ENCODE measurements at regions not wholly inside any gene's neighbourhood (a gene's known extent, or its start where the extent isn't known, plus 50 kb on each side); places are given as distances from the start of the nearest gene placed in this dataset.

DNA sequence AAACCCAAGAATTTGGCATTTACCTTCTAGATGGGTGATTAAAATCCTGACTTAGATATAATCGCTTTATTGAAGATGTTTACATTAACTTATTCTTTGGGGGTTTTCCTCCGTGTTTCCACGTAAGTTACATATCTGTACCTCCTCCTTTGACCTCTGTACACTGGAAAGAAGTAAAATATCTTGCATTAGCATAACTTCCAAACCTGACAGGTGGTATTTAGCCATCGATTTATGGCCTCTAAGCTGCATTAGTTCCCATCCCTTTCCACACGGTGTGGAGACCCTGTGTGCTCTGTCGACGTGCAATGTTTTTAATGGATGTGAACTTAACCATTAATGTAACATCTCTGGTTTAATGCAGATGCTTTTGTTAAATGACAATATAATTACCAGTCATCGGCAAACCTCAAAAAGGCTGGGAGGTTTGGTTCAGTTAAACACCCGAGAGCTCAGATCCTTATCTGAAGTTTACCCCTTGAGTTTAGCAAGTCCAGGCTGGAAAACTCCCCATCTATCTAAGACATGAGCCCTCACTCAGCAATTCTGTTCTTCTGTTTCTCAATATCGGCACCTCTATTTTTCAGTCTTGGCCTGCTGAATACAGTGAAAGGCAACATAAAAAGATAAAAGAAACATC is 295.2 kb downstream of the GATA3 start:
- no peak for ATAC-seq (ENCODE audit: low read depth in 2 of 2)
- H3K9me3 Mint-ChIP-seq, result peaks cover 0 to 4% (median 0%) of the 10 kb centered on the region in 7 donors
- DNase-seq, result no peak
- Histone ChIP-seq H3K4me3 (ENCODE audit: low read depth, low read length) (peak overlapping the region; percentile 8), H3K4me1 (ENCODE audit: control insufficient read depth, insufficient read depth, low read length, poor library complexity, severe bottlenecking) (no peaks in the 10 kb centered on the region), H3K27ac (ENCODE audit: insufficient read depth, low read length, poor library complexity, severe bottlenecking) (no peak overlapping the region), H3K27me3 (ENCODE audit: control insufficient read depth, insufficient read depth, low read length) (no peaks in the 10 kb centered on the region), H3K9me3 (ENCODE audit: control insufficient read depth in 2 of 2, low read length in 2 of 2) (no peaks in the 10 kb centered on the region), H3K36me3 (ENCODE audit: control insufficient read depth, insufficient read depth, low read length) (no peaks in the 10 kb centered on the region)
- H3K36me3 Mint-ChIP-seq, result peaks cover 3% of the 10 kb centered on the region
- peaks cover 4% of the 10 kb centered on the region for H3K27me3 Mint-ChIP-seq
- peaks cover 0 to 7% (median 2%) of the 10 kb centered on the region in 4 donors for H3K4me1 Mint-ChIP-seq
- no peak overlapping the region for H3K27ac Mint-ChIP-seq
- H3K4me3 Mint-ChIP-seq, result peak overlapping the region in 2 of 4 donors; percentile 45 to 63

- H3K27ac Mint-ChIP-seq, result no peak overlapping the region
- H3K4me1 Mint-ChIP-seq, result peaks cover 0 to 7% (median 2%) of the 10 kb centered on the region in 4 donors
- no peaks in the 10 kb centered on the region for H3K4me1 ChIP-seq (ENCODE audit: control insufficient read depth, insufficient read depth, low read length, poor library complexity, severe bottlenecking)
- ATAC-seq (ENCODE audit: low read depth in 2 of 2), result no peak
- H3K9me3 Mint-ChIP-seq, result peaks cover 0 to 4% (median 0%) of the 10 kb centered on the region in 7 donors
- H3K27me3 ChIP-seq (ENCODE audit: control insufficient read depth, insufficient read depth, low read length), result no peaks in the 10 kb centered on the region
- no peak overlapping the region for H3K4me3 Mint-ChIP-seq
- peaks cover 3% of the 10 kb centered on the region for H3K36me3 Mint-ChIP-seq
- DNase-seq, result peak in 1 of 3 donors; percentile 31
- H3K27ac ChIP-seq (ENCODE audit: insufficient read depth, low read length, poor library complexity, severe bottlenecking), result no peak overlapping the region
- no peaks in the 10 kb centered on the region for H3K36me3 ChIP-seq (ENCODE audit: control insufficient read depth, insufficient read depth, low read length)
- H3K27me3 Mint-ChIP-seq, result peaks cover 8% of the 10 kb centered on the region
- no peak overlapping the region for H3K4me3 ChIP-seq (ENCODE audit: low read depth, low read length)
- no peaks in the 10 kb centered on the region for H3K9me3 ChIP-seq (ENCODE audit: control insufficient read depth in 2 of 2, low read length in 2 of 2)
Measured at GRCh38 chr10:8350250-8350967, 295.9 kb downstream of the GATA3 start.

DNA sequence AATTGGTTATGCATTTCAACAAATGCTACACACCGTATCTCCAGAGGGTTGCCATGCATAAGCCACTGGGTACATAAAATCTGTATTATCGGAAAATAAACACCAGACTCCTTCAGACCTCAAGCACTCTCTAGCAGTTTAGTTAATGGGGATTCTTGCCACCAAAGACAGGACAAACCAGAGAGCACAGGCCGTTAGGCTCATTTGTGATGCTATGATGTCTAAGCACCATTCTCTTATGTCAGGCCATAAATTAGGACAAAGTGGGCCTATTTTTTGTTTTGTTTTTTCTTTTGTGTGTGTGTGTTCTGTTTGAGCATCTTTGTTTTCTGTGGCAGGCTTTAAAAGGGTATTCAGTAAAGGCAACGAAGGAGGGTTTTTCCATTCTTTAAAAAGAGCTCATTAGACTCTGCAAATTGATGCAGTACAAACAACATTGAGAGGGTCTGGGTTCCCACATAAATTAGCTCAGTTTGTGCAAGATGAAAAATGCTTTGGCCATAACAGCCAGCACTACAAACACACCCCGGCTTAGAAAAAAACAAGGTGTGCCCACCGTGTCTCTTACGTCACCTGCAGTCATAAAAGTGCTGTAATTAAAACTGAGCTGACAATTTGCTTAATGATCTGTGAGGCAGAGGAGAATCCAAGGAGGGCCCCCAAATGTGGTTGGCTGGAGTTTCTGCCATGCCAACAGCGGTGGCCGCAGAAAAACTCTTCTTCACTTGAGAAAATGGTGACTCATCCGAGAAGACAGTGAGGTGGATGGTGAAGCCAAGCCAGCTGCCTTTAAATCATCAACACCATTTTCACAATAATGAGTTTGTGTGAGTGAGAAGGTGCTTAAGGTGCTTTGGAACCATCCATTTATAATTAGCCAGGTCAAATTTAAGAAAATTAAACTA is 297.9 kb downstream of the GATA3 start:
- Mint-ChIP-seq H3K27ac (no peak overlapping the region), H3K27me3 (peaks cover 4% of the 10 kb centered on the region), H3K4me1 (peaks cover 0 to 7% (median 2%) of the 10 kb centered on the region in 4 donors), H3K9me3 (peaks cover 0 to 6% (median 0%) of the 10 kb centered on the region in 7 donors), H3K36me3 (no peaks in the 10 kb centered on the region), H3K4me3 (no peak overlapping the region)
- no peaks in the 10 kb centered on the region for H3K4me1 ChIP-seq (ENCODE audit: control insufficient read depth, insufficient read depth, low read length, poor library complexity, severe bottlenecking)
- no peak overlapping the region for H3K4me3 ChIP-seq (ENCODE audit: low read depth, low read length)
- H3K27ac ChIP-seq (ENCODE audit: insufficient read depth, low read length, poor library complexity, severe bottlenecking), result no peak overlapping the region
- no peaks in the 10 kb centered on the region for H3K27me3 ChIP-seq (ENCODE audit: control insufficient read depth, insufficient read depth, low read length)
- no peaks in the 10 kb centered on the region for H3K36me3 ChIP-seq (ENCODE audit: control insufficient read depth, insufficient read depth, low read length)
- no peaks in the 10 kb centered on the region for H3K9me3 ChIP-seq (ENCODE audit: control insufficient read depth in 2 of 2, low read length in 2 of 2)
- ATAC-seq (ENCODE audit: low read depth in 2 of 2) (no peak), DNase-seq (no peak)

GRCh38 chr10:8356283-8356682 is 301.8 kb downstream of the GATA3 start:
- no peak overlapping the region for H3K27ac Mint-ChIP-seq
- Histone ChIP-seq H3K27ac (ENCODE audit: insufficient read depth, low read length, poor library complexity, severe bottlenecking) (no peak overlapping the region), H3K4me1 (ENCODE audit: control insufficient read depth, insufficient read depth, low read length, poor library complexity, severe bottlenecking) (no peaks in the 10 kb centered on the region), H3K4me3 (ENCODE audit: low read depth, low read length) (no peak overlapping the region), H3K9me3 (ENCODE audit: control insufficient read depth in 2 of 2, low read length in 2 of 2) (no peaks in the 10 kb centered on the region), H3K27me3 (ENCODE audit: control insufficient read depth, insufficient read depth, low read length) (no peaks in the 10 kb centered on the region), H3K36me3 (ENCODE audit: control insufficient read depth, insufficient read depth, low read length) (no peaks in the 10 kb centered on the region)
- ATAC-seq (ENCODE audit: low read depth in 2 of 2) (no peak), DNase-seq (no peak)
- no peak overlapping the region for H3K4me3 Mint-ChIP-seq
- peaks cover 0 to 2% (median 0%) of the 10 kb centered on the region in 7 donors for H3K9me3 Mint-ChIP-seq
- peaks cover 4% of the 10 kb centered on the region for H3K27me3 Mint-ChIP-seq
- H3K4me1 Mint-ChIP-seq, result peaks cover 4 to 11% (median 8%) of the 10 kb centered on the region in 4 donors
- H3K36me3 Mint-ChIP-seq, result no peaks in the 10 kb centered on the region

DNA sequence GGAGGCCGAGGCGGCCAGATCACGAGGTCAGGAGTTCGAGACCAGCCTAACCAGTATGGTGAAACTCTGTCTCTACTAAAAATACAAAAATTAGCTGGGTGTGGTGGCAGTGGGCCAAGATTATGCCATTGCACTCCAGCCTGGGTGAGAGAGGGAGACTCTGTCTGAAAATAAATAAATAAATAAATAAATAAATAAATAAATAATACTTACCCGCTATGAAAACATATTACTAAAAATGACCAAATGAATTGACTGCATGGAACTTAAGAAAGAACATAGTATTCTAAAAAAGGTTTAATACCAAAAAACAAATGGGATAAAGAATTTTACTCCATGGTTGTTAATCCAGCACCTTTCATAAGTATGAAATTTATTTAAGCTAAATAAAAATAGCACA is 305.0 kb downstream of the GATA3 start:
- Mint-ChIP-seq H3K27me3 (peaks cover 4% of the 10 kb centered on the region), H3K36me3 (no peaks in the 10 kb centered on the region), H3K4me3 (no peak overlapping the region), H3K27ac (no peak overlapping the region), H3K4me1 (peaks cover 15 to 26% (median 17%) of the 10 kb centered on the region in 4 donors), H3K9me3 (peaks cover 0 to 2% (median 0%) of the 10 kb centered on the region in 7 donors)
- DNase-seq (no peak), ATAC-seq (ENCODE audit: low read depth in 2 of 2) (no peak)
- Histone ChIP-seq H3K27me3 (ENCODE audit: control insufficient read depth, insufficient read depth, low read length) (no peaks in the 10 kb centered on the region), H3K4me1 (ENCODE audit: control insufficient read depth, insufficient read depth, low read length, poor library complexity, severe bottlenecking) (peaks cover 5% of the 10 kb centered on the region), H3K4me3 (ENCODE audit: low read depth, low read length) (no peak overlapping the region), H3K27ac (ENCODE audit: insufficient read depth, low read length, poor library complexity, severe bottlenecking) (no peak overlapping the region), H3K36me3 (ENCODE audit: control insufficient read depth, insufficient read depth, low read length) (no peaks in the 10 kb centered on the region), H3K9me3 (ENCODE audit: control insufficient read depth in 2 of 2, low read length in 2 of 2) (no peaks in the 10 kb centered on the region)

DNA sequence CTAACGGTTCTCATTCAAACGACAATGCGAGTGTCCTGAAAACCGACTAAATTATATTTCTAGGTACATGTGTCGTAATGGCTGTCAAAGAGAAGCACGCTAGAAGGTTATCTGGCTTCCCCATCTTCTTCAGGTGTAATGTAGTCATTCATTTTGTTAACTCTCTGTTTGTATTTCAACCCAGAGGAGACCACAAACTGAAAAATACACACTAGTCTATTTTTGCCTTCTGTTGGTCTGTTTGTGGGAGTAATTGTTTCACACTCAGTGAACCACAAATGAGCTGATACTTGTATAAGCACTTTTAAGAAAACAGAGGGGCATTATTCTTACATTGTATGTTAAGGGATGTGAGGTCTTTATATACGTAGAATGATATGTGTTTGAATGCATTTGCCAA is 305.9 kb downstream of the GATA3 start:
- Histone ChIP-seq H3K9me3 (ENCODE audit: control insufficient read depth in 2 of 2, low read length in 2 of 2) (no peaks in the 10 kb centered on the region), H3K4me3 (ENCODE audit: low read depth, low read length) (no peak overlapping the region), H3K4me1 (ENCODE audit: control insufficient read depth, insufficient read depth, low read length, poor library complexity, severe bottlenecking) (peaks cover 5% of the 10 kb centered on the region), H3K27me3 (ENCODE audit: control insufficient read depth, insufficient read depth, low read length) (no peaks in the 10 kb centered on the region), H3K27ac (ENCODE audit: insufficient read depth, low read length, poor library complexity, severe bottlenecking) (no peak overlapping the region), H3K36me3 (ENCODE audit: control insufficient read depth, insufficient read depth, low read length) (no peaks in the 10 kb centered on the region)
- no peak overlapping the region for H3K27ac Mint-ChIP-seq
- H3K4me3 Mint-ChIP-seq, result no peak overlapping the region
- no peaks in the 10 kb centered on the region for H3K27me3 Mint-ChIP-seq
- ATAC-seq (ENCODE audit: low read depth in 2 of 2), result no peak
- H3K4me1 Mint-ChIP-seq, result peaks cover 15 to 31% (median 18%) of the 10 kb centered on the region in 4 donors
- no peaks in the 10 kb centered on the region for H3K36me3 Mint-ChIP-seq
- H3K9me3 Mint-ChIP-seq, result peaks cover 0 to 2% (median 0%) of the 10 kb centered on the region in 7 donors
- DNase-seq, result peak in 1 of 3 donors; percentile 27

- no peak overlapping the region for H3K4me3 Mint-ChIP-seq
- H3K27ac Mint-ChIP-seq, result no peak overlapping the region
Measured at GRCh38 chr10:8360814-8361509, 306.5 kb downstream of the GATA3 start.

More at GRCh38 chr10:8360814-8361509, 306.5 kb downstream of the GATA3 start:
- no peaks in the 10 kb centered on the region for H3K27me3 ChIP-seq (ENCODE audit: control insufficient read depth, insufficient read depth, low read length)
- no peak for ATAC-seq (ENCODE audit: low read depth in 2 of 2)
- no peaks in the 10 kb centered on the region for H3K36me3 Mint-ChIP-seq
- peaks cover 0 to 2% (median 0%) of the 10 kb centered on the region in 7 donors for H3K9me3 Mint-ChIP-seq
- H3K4me1 ChIP-seq (ENCODE audit: control insufficient read depth, insufficient read depth, low read length, poor library complexity, severe bottlenecking), result peaks cover 11% of the 10 kb centered on the region
- H3K27ac ChIP-seq (ENCODE audit: insufficient read depth, low read length, poor library complexity, severe bottlenecking), result no peak overlapping the region
- no peak for DNase-seq
- peaks cover 20 to 37% (median 23%) of the 10 kb centered on the region in 4 donors for H3K4me1 Mint-ChIP-seq
- no peaks in the 10 kb centered on the region for H3K9me3 ChIP-seq (ENCODE audit: control insufficient read depth in 2 of 2, low read length in 2 of 2)
- H3K27me3 Mint-ChIP-seq, result no peaks in the 10 kb centered on the region
- H3K4me3 ChIP-seq (ENCODE audit: low read depth, low read length), result no peak overlapping the region
- no peaks in the 10 kb centered on the region for H3K36me3 ChIP-seq (ENCODE audit: control insufficient read depth, insufficient read depth, low read length)
